PFSK-1 (cell line): ENCODE measurements at regions not wholly inside any gene's neighbourhood (a gene's known extent, or its start where the extent isn't known, plus 50 kb on each side); places are given as distances from the start of the nearest gene placed in this dataset.

ENCODE experiments used
- FOXP2 ChIP-seq: optimal IDR thresholded peaks from 2 replicates; pipeline ENCODE3; 2011; ENCODE audit warnings: borderline replicate concordance, control low read depth, inconsistent platforms; ENCODE audit not compliant: insufficient read depth; ENCODE audit errors: extremely low read length, extremely low read depth
- POLR2AphosphoS5 ChIP-seq: IDR thresholded peaks from 2 replicates; pipeline ENCODE4 v1.6.1; 2012; ENCODE audit warnings: low read depth, mild to moderate bottlenecking, control low read depth, low read length, moderate library complexity
- SIN3A ChIP-seq: IDR thresholded peaks from 2 replicates; pipeline ENCODE4 v1.6.1; 2012; ENCODE audit warnings: mild to moderate bottlenecking, low read length, moderate library complexity, borderline replicate concordance; ENCODE audit not compliant: insufficient read depth
- TAF1 ChIP-seq: IDR thresholded peaks from 2 replicates; pipeline ENCODE4 v1.6.1; 2012; ENCODE audit warnings: low read length, control low read depth, borderline replicate concordance; ENCODE audit not compliant: insufficient read depth
- TF ChIP-seq, protein P1 (sequence below), 2 experiments: IDR thresholded peaks; 2 replicates each; pipeline versions ENCODE4 v1.6.1 to v1.8.0; 2011 to 2012; ENCODE audit warnings: low read depth in 2 of 2, low read length in 2 of 2, control low read depth in 1 of 2, inconsistent platforms in 1 of 2, mild to moderate bottlenecking in 1 of 2, moderate library complexity in 1 of 2; ENCODE audit not compliant: insufficient read depth in 1 of 2

DNA sequence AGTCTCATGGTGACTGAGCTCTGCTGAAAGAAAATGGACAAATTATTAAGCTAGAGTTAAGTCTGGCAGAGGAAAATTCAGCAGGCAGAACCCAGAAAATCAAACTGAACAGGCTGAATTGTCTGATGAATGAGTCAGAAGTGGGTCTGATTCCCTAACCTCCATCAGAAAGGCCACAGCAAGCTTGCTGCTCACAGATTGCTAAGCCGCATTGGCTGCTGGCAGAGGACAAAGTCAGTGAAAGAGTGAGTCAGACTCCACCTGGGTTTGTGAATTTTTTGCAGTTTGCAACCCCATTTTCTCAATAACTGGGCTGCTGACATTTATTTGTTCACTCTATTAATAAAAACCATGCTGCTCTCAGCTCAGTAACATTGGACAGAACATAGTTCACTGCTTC, 191.3 kb downstream of the EPM2A start:
- no peak for TF ChIP-seq POLR2AphosphoS5
- TF ChIP-seq, protein P1, sequence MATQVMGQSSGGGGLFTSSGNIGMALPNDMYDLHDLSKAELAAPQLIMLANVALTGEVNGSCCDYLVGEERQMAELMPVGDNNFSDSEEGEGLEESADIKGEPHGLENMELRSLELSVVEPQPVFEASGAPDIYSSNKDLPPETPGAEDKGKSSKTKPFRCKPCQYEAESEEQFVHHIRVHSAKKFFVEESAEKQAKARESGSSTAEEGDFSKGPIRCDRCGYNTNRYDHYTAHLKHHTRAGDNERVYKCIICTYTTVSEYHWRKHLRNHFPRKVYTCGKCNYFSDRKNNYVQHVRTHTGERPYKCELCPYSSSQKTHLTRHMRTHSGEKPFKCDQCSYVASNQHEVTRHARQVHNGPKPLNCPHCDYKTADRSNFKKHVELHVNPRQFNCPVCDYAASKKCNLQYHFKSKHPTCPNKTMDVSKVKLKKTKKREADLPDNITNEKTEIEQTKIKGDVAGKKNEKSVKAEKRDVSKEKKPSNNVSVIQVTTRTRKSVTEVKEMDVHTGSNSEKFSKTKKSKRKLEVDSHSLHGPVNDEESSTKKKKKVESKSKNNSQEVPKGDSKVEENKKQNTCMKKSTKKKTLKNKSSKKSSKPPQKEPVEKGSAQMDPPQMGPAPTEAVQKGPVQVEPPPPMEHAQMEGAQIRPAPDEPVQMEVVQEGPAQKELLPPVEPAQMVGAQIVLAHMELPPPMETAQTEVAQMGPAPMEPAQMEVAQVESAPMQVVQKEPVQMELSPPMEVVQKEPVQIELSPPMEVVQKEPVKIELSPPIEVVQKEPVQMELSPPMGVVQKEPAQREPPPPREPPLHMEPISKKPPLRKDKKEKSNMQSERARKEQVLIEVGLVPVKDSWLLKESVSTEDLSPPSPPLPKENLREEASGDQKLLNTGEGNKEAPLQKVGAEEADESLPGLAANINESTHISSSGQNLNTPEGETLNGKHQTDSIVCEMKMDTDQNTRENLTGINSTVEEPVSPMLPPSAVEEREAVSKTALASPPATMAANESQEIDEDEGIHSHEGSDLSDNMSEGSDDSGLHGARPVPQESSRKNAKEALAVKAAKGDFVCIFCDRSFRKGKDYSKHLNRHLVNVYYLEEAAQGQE (IDR thresholded peaks at IDR 0.05; ENCODE audit: insufficient read depth in 1 of 2, low read depth in 2 of 2, low read length in 2 of 2) = no peak

DNA sequence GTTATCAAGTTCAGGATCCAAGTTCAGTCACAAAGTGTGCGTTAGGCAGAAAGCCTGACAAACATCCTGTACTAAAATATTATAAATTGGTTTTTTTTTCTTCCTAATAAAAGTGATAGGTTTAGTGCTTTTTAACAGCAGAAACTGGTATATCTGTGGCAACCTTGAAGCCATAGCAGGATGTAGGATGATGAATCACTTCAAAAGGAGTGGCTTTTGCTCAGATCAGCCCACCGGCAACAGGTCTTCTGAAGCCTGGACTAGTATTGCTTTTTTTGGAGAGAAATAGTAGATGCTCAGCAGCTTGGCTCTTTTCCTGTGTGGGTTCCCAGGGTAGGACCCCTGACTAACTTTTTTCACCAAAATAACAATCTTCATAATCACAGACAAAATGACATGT, 190.8 kb downstream of the EPM2A start:
- TF ChIP-seq POLR2AphosphoS5 = no peak
- no peak for TF ChIP-seq FOXP2
- TF ChIP-seq SIN3A = no peak
- TF ChIP-seq TAF1 = no peak
- TF ChIP-seq, protein P1 (IDR thresholded peaks at IDR 0.05; ENCODE audit: insufficient read depth in 1 of 2, low read depth in 2 of 2, low read length in 2 of 2) = no peak

DNA sequence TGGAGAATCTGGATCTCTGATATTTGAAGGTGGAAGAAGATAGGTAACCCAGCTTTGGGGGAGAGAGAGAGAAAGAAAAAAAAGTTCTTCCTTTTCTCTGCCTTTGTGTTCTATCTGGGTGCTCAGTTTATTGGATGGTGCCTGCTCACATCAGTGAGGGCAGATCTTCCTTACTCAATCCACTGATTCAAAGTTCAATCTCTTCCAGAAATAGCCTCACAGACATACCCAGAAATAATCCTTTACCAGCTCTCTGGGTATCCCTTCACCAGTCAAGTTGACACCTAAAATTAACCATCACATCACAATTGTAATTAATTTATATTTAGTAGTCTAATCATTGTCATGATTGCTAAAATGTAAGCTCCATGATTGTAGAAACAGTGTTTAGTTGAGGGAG, 189.1 kb downstream of the EPM2A start:
- TF ChIP-seq, protein P1 (IDR thresholded peaks at IDR 0.05; ENCODE audit: insufficient read depth in 1 of 2, low read depth in 2 of 2, low read length in 2 of 2) = no peak
- TF ChIP-seq TAF1 (no peak), POLR2AphosphoS5 (no peak), SIN3A (no peak), FOXP2 (no peak)

DNA sequence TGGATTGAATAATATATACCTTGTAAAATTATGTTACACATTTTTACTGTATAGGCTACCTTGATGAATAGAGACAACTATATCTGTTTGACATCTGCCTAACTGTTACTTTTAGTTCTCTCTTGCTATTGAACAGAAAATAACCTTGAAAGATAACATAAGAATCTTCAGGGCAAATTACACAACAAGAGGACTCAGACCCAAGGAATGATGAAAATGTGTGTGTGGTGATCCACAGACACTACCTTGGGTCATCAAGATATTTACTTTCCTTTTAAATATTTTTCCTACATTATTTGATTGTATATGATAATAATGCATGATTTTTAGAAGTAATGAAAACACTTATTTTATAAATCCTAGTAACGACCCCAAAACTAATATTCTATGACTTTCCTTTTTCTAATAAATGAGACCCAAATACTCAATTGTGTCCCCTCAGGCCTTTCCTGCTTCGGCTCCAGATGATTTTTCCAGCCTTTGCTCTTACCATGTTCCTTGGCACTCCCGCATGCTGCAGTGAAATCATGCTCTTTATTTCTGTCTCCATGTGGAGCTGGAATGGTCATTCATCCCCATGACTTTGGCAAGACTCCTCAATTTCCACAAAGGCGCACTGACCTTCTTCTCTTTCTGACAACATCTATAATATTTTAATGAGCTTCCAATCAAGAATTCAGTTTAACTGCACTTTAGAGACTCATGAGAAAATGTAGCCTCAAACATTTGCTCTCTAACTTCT, 187.6 kb downstream of the EPM2A start:
- no peak for TF ChIP-seq FOXP2
- TF ChIP-seq, protein P1 (IDR thresholded peaks at IDR 0.05; ENCODE audit: insufficient read depth in 1 of 2, low read depth in 2 of 2, low read length in 2 of 2) = no peak
- no peak for TF ChIP-seq POLR2AphosphoS5
- no peak for TF ChIP-seq TAF1
- no peak for TF ChIP-seq SIN3A

DNA sequence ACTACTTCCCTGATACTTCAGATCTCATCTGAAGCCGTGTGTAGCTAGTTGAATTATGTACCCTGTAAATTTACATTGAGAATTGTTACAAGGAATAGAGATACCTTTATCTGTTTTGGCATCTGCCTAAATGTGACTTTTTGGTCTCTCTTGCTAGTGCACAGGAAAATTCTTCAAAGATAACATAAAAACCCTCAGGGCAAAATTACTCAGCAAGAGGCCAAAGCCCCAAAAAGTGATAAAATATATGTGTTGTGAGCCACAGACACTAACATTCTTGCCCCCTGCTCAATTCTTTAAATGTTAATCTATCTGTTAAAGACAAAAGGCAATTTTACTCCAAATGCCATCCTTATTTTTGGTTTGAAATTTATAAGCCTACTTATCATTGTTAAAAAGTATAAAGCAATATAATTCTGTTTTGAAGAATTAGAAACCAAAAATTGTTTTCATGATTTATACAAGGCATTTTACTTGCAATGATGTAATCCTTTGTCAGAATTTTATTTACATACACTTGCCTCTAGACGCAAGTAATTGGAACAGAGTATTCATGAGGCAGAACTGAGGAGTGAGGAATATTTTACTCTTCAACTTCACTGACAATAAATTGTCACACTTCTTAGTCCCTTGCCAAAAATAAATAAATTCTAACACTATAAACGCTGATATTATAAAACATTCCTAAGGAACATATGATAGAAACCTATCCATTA, 186.2 kb downstream of the EPM2A start:
- TF ChIP-seq POLR2AphosphoS5 (no peak), SIN3A (no peak), TAF1 (no peak), FOXP2 (no peak)
- TF ChIP-seq, protein P1 (IDR thresholded peaks at IDR 0.05; ENCODE audit: insufficient read depth in 1 of 2, low read depth in 2 of 2, low read length in 2 of 2) = no peak
